ENCODE measurements at regions not wholly inside any gene's neighbourhood (a gene's known extent, or its start where the extent isn't known, plus 50 kb on each side); places are given as distances from the start of the nearest gene placed in this dataset.

- Histone ChIP-seq H3K4me2 (no peak overlapping the region), H3K9me2 (replicated peaks; ENCODE audit: insufficient read depth) (no peaks in the 10 kb centered on the region), H3K27ac (no peak overlapping the region), H3K4me1 (ENCODE audit: insufficient read depth) (no peaks in the 10 kb centered on the region), H3K4me3 (no peak overlapping the region), H3K36me3 (replicated peaks; ENCODE audit: insufficient read depth, low read depth) (no peaks in the 10 kb centered on the region), H4K20me1 (ENCODE audit: insufficient read depth, poor library complexity, severe bottlenecking) (no peaks in the 10 kb centered on the region), H3K9me3 (ENCODE audit: low read depth) (no peaks in the 10 kb centered on the region), H2AFZ (no peak overlapping the region), H3K27me3 (no peaks in the 10 kb centered on the region), H3K79me2 (no peaks in the 10 kb centered on the region)
- 100% methylated on average over 3 of the region's 3 CpGs for WGBS (ENCODE audit: low lambda C conversion rate, missing lambda C conversion rate)
- TF ChIP-seq EZH2phosphoT487 (IDR thresholded peaks at IDR 0.05; ENCODE audit: low read depth, severe bottlenecking, unreplicated experiment): no peak
- TF ChIP-seq, protein P1, sequence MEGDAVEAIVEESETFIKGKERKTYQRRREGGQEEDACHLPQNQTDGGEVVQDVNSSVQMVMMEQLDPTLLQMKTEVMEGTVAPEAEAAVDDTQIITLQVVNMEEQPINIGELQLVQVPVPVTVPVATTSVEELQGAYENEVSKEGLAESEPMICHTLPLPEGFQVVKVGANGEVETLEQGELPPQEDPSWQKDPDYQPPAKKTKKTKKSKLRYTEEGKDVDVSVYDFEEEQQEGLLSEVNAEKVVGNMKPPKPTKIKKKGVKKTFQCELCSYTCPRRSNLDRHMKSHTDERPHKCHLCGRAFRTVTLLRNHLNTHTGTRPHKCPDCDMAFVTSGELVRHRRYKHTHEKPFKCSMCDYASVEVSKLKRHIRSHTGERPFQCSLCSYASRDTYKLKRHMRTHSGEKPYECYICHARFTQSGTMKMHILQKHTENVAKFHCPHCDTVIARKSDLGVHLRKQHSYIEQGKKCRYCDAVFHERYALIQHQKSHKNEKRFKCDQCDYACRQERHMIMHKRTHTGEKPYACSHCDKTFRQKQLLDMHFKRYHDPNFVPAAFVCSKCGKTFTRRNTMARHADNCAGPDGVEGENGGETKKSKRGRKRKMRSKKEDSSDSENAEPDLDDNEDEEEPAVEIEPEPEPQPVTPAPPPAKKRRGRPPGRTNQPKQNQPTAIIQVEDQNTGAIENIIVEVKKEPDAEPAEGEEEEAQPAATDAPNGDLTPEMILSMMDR (IDR thresholded peaks at IDR 0.05; ENCODE audit: poor library complexity): no peak
- TF ChIP-seq EZH2 (IDR thresholded peaks at IDR 0.05; ENCODE audit: borderline replicate concordance): no peak
- DNase-seq (ENCODE audit: low spot score): no peak
These were observed 63.0 kb upstream of the CRYM start for GRCh38 chr16:21341101-21341500.

- Histone ChIP-seq H3K9me3 (ENCODE audit: low read depth) (no peaks in the 10 kb centered on the region), H3K27ac (no peak overlapping the region), H3K9me2 (replicated peaks; ENCODE audit: insufficient read depth) (no peaks in the 10 kb centered on the region), H3K4me1 (ENCODE audit: insufficient read depth) (no peaks in the 10 kb centered on the region), H3K79me2 (no peaks in the 10 kb centered on the region), H3K27me3 (no peaks in the 10 kb centered on the region), H3K4me3 (no peak overlapping the region), H3K4me2 (no peak overlapping the region), H4K20me1 (ENCODE audit: insufficient read depth, poor library complexity, severe bottlenecking) (no peaks in the 10 kb centered on the region), H3K36me3 (replicated peaks; ENCODE audit: insufficient read depth, low read depth) (no peaks in the 10 kb centered on the region), H2AFZ (no peak overlapping the region)
- no peak for DNase-seq (ENCODE audit: low spot score)
- TF ChIP-seq EZH2phosphoT487 (IDR thresholded peaks at IDR 0.05; ENCODE audit: low read depth, severe bottlenecking, unreplicated experiment) (no peak), EZH2 (IDR thresholded peaks at IDR 0.05; ENCODE audit: borderline replicate concordance) (no peak)
- TF ChIP-seq, protein P1 (IDR thresholded peaks at IDR 0.05; ENCODE audit: poor library complexity): no peak
These were observed 61.9 kb upstream of the CRYM start for GRCh38 chr16:21339941-21340340.

GRCh38 chr16:21339269-21339641 is 61.2 kb upstream of the CRYM start:
- no peaks in the 10 kb centered on the region for H3K79me2 ChIP-seq
- H3K36me3 ChIP-seq (replicated peaks; ENCODE audit: insufficient read depth, low read depth): no peaks in the 10 kb centered on the region
- 94% methylated on average over 4 of the region's 4 CpGs for WGBS (ENCODE audit: low lambda C conversion rate, missing lambda C conversion rate)
- no peaks in the 10 kb centered on the region for H3K4me1 ChIP-seq (ENCODE audit: insufficient read depth)
- no peaks in the 10 kb centered on the region for H3K27me3 ChIP-seq
- H2AFZ ChIP-seq: no peak overlapping the region
- TF ChIP-seq EZH2phosphoT487 (IDR thresholded peaks at IDR 0.05; ENCODE audit: low read depth, severe bottlenecking, unreplicated experiment): no peak
- no peak for TF ChIP-seq EZH2 (IDR thresholded peaks at IDR 0.05; ENCODE audit: borderline replicate concordance)
- TF ChIP-seq, protein P1 (IDR thresholded peaks at IDR 0.05; ENCODE audit: poor library complexity): no peak
- peak overlapping the region; percentile 28 for H3K27ac ChIP-seq
- no peak overlapping the region for H3K4me3 ChIP-seq
- H4K20me1 ChIP-seq (ENCODE audit: insufficient read depth, poor library complexity, severe bottlenecking): no peaks in the 10 kb centered on the region
- no peak for DNase-seq (ENCODE audit: low spot score)
- H3K9me3 ChIP-seq (ENCODE audit: low read depth): no peaks in the 10 kb centered on the region
- no peak overlapping the region for H3K4me2 ChIP-seq
- H3K9me2 ChIP-seq (replicated peaks; ENCODE audit: insufficient read depth): no peaks in the 10 kb centered on the region

Data from hepatocyte (in vitro differentiated cells).